Left cardiac atrium (tissue), 4 donors: ENCODE measurements at regions not wholly inside any gene's neighbourhood (a gene's known extent, or its start where the extent isn't known, plus 50 kb on each side); places are given as distances from the start of the nearest gene placed in this dataset.
A peak's percentile ranks its signal among the peaks of the same experiment; 100 is the strongest.

Experiments used
- ATAC-seq, 2 donors: fragments of 200-7000 bp; cut with Tn5 transposase; one replicate each; pipeline ENCODE4 v1.9.1; 2020; ENCODE audit warnings: mild to moderate bottlenecking in 2 of 2, moderate library complexity in 2 of 2
- DNase-seq: peaks from one replicate; pipeline ENCODE4 v3.0.0-alpha.2; 2020
- intact Hi-C, 2 donors: fragments of 100-400 bp; cut with DNase I; formaldehyde crosslinking; loops; one replicate each; pipeline versions ENCODE4 v1.14.1 to v1.15.1; 2022 to 2023
- donor health status: DM: no; HTN: yes; CAD: no.
- donor health status: DM: no; HTN: yes; CAD: no; lungs with severe emphysema.
- donor health status: DM: yes; HTN: yes; CAD: no.
- donor health status: Dilated cardiomyopathy.

DNA sequence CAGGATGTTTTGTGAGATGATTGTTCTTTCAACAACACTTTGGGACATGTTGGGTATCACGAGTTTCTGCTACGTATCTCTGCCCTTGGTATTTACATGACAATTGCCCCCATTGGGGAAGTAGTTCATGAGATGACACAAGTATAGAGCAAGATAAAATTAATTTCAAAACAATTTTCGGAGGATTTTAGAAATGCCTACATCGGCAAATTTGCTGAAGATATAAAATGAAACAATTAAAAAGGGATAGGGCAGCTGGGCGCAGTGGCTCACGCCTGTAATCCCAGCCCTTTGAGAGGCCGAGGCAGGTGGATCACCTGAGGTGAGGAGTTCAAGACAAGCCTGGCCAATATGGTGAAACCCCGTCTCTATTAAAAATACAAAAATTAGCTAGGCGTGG lies 371.7 kb downstream of the INHBA start:
- intact Hi-C loops = no loop called here
- ATAC-seq (no peak), DNase-seq (no peak)

DNA sequence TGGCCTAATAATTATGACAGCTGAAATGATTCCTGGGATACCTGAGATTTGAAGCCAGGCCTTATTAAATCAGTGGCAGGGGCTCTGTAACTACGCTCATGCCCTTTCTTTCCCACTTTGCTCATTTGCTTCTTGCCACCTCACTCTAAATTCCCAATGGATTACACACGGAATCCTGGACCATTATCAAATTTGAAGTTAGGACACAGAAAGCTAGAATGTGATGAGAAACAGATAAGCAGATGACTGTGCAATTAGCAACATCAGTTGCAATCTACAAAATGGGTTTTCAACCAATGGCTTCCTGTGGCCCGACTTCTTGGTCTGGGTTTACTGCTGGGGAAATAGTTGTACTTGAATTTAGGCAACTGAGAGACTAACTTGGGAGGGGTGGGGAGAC lies 374.3 kb downstream of the INHBA start:
- DNase-seq = no peak
- no peak for ATAC-seq
- intact Hi-C loops = no loop called here

DNA sequence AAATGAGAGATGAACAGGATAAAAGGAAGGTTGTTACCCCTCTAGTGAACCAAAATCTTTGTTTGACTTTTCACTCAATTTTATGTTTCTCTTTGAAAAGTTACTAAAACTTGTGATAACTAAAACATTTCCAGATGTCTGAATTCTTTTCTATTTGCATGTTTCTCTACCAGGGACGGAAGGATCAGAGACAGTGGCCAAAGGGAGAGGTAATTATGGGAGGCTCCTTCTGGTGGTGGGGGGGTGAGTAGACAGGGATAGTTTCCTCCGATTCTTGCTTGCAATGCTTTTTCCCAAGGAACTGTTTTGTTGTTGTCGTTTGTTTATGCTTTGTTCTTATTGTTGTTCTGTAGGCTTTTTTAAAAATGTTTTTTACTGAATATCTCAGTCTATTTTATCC lies 374.8 kb downstream of the INHBA start:
- intact Hi-C loops = no loop called here
- ATAC-seq = no peak
- no peak for DNase-seq

- intact Hi-C loops = no loop called here
Observed at GRCh38 chr7:41326616-41327015, 376.3 kb downstream of the INHBA start.

GRCh38 chr7:41323806-41324205 lies 379.1 kb downstream of the INHBA start:
- DNase-seq (no peak), ATAC-seq (no peak)
- intact Hi-C loops = no loop called here

More at GRCh38 chr7:41326616-41327015, 376.3 kb downstream of the INHBA start:
- no peak for ATAC-seq
- no peak for DNase-seq

DNA sequence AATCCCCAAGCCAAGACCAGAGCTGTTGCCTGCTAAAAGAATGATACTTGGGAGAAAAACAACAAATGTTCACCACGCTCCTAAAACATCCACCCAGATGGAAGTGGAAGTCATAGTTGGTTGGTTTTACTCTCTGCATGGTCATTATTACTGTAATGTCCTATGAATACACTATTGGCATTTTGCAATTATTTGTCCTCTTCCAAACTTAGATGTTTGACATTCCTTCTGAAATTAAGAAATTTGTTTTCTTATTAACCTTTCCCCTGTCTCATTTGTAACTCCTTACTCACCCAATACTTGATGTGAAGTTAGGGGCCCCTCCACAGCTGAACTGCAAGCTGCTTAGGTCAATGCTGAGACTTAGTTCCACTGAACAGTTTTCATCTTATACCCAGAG lies 383.3 kb downstream of the INHBA start:
- ATAC-seq (no peak), DNase-seq (no peak)
- intact Hi-C loops = no loop called here

DNA sequence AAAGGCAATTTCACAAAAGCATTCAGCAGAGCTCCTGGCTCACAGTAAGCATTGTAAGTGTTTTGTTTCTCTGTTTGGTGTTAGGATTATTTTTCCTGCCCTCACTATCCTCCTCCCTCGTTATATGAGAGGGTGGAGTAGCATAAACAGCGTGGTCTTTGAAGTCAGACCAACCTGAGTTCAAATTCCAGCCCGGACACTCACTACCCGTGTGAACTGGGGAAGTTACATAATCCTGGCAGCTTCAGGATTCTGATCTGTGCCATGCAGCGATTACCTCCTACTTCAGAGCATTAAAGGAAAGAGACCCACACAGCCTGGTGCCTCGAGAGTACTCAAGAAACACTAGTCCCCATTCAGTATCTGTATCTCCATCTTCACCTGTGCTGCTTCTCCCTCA lies 386.5 kb downstream of the INHBA start:
- ATAC-seq = peak in 1 of 2 donors; percentile 47
- intact Hi-C loops = no loop called here

GRCh38 chr7:41315764-41316163 lies 387.1 kb downstream of the INHBA start:
- DNase-seq (no peak), ATAC-seq (no peak)
- intact Hi-C loops = no loop called here

More for the DNA sequence above, 386.5 kb downstream of the INHBA start:
- DNase-seq = no peak

DNA sequence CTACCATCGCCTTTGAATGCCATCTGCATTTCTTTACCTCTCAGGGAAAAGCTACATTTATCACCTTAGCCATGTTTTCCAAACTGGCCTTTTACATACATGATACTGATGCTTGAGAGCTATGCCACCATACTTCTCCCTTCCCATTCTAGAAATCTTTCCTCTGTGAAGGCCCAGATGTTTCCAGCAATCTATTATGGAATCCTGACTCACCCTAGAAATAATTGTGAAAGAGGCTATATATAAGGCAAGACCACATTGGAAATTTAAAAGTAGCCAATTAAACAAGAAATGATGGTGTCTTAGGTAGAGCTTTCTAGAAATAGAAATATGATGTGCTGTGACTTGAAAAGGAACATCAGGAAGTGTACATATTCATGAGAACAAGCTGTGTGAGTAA lies 389.7 kb downstream of the INHBA start:
- intact Hi-C loops = no loop called here
- DNase-seq = no peak
- ATAC-seq = no peak

DNA sequence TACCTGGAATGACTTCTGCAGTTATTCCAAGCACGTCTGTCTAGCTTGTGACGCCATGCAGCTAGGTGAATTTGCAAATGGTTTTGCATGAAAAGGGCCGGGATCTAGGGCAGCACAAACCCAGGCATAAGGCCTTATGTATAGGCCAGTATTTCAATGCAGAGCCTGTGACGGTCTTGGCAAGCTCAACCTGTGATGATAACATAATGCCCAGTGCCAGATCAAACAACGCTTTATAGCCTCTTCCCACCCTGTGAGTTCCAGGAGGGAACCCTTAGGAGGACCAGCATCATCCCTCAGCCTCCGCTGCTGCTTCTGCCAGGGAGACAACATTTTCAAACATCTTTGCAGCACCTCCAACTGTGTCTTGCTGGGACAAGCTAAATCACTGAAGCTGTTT lies 390.7 kb downstream of the INHBA start:
- no peak for DNase-seq
- ATAC-seq = no peak
- intact Hi-C loops = no loop called here

GRCh38 chr7:41311301-41311700 lies 391.6 kb downstream of the INHBA start:
- DNase-seq (no peak), ATAC-seq (no peak)
- intact Hi-C loops = no loop called here

DNA sequence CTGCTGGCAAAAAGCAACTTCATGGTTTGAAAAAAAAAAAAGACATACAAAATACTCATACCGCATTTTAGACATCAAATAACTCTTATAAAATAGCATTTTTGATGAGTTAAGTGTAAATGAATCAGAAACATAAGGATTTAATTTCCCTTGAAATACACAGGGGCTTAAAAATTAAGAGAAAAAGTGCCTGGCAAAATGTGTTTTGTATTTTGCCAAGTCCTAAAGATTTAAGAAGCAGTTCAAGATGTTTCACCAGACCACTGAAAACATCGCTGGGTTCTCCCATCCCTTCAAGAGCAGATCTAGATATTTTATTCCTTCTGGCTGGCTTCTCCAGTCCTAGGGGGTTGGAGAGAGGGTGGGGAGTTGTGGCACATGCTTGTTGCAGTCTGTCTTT lies 396.4 kb downstream of the INHBA start:
- intact Hi-C loops = no loop called here
- ATAC-seq (no peak), DNase-seq (no peak)

- ATAC-seq (no peak), DNase-seq (no peak)
- intact Hi-C loops = no loop called here
Observed at GRCh38 chr7:41305001-41305400, 397.9 kb downstream of the INHBA start.

DNA sequence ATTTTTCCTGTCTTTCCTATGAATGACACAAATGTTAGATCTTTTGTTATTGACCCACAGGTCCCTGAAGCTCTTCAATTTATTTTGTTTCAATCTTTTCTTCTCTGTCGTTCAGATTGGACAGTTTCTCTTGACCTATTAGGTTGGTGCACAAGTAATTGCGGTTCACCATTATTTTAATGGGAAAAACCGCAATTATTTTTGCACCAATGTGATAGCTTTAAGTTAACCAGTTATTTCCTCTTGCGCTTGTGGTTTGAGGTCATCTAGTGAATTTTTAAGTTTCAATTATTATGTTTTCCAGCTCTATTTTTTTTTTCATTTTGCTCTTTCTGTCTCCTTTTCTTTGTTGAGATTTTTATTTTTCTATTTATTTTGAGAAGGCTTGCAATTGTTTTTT lies 399.2 kb downstream of the INHBA start:
- intact Hi-C loops = no loop called here
- no peak for ATAC-seq
- DNase-seq = no peak

DNA sequence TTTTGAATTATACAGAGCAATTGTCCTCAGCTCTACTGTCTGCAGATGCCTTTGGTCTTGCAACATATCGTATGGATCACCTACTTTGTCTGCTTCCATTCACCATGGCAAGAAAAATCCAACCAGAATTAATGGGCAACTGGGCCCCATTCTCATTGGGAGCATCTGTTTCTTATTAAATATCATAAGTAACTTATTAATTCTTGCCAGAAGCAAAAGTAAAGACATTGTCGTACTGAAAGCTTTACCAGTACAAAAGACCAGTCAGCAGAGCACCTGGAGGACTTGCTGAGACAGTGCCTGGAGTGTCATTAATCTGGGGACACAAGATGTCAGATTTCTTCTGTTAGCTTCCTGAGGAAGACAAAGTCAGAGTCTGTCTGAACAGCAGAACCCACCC lies 404.5 kb downstream of the INHBA start:
- intact Hi-C loops = no loop called here
- no peak for ATAC-seq
- no peak for DNase-seq

- intact Hi-C loops = no loop called here
- ATAC-seq = no peak
- DNase-seq = no peak
Observed at GRCh38 chr7:41297166-41297565, 405.7 kb downstream of the INHBA start.

GRCh38 chr7:41295455-41295815 lies 407.5 kb downstream of the INHBA start:
- ATAC-seq = no peak
- DNase-seq = no peak
- intact Hi-C loops = no loop called here

- ATAC-seq (no peak), DNase-seq (no peak)
- intact Hi-C loops = no loop called here
Observed at GRCh38 chr7:41294556-41295454, 408.1 kb downstream of the INHBA start.

GRCh38 chr7:41292487-41292886 lies 410.4 kb downstream of the INHBA start:
- intact Hi-C loops = no loop called here
- DNase-seq (no peak), ATAC-seq (no peak)

GRCh38 chr7:41287559-41288335 lies 415.1 kb downstream of the INHBA start:
- DNase-seq (no peak), ATAC-seq (no peak)
- intact Hi-C loops = no loop called here

DNA sequence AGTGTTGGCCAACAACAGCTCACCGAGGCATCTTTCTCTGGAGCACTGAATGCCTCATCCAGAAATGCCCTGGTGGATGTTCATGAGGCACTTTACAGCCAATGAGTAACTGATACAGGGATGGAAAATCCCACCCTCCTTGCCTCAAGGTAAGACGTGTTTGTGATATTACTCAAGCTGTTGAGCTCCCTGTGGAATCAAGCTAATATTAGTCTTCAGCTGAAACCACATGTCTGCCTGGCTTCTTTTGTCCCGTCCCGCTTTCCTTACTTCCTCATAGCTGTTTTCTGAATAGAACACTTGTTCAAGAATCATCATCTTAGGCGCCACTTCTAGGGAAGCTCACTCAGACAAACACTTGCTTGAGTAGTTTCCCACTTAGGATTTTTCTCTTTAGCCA lies 422.4 kb downstream of the INHBA start:
- ATAC-seq (no peak), DNase-seq (no peak)
- intact Hi-C loops = no loop called here
